HepG2 (cell line): ENCODE measurements at regions not wholly inside any gene's neighbourhood (a gene's known extent, or its start where the extent isn't known, plus 50 kb on each side); places are given as distances from the start of the nearest gene placed in this dataset.

Source experiments
- ATAC-seq: fragments of 200-7000 bp; cut with Tn5 transposase; 3 replicates; pipeline ENCODE4 v1.9.1; 2020; ENCODE audit warnings: mild to moderate bottlenecking, moderate library complexity
- BruUV-seq: library from RNA; stranded (reverse); fragments of 400-500 nt; replicated peaks from 2 replicates; lab custom pipeline; 2021; lab: Mats Ljungman, UMichigan
- CTCF ChIA-PET: fragments of 300-600 bp; formaldehyde crosslinking; extraction: SDS; loops from one replicate; lab custom pipeline; 2021; ENCODE audit warnings: low total read pairs, inconsistent platforms, low intra/inter-chr PET ratio; lab: Yijun Ruan, JAX
- POLR2A ChIA-PET: fragments of 350-600 bp; sonication (Branson Sonifier 250); formaldehyde crosslinking; loops from one replicate; lab custom pipeline; 2020; ENCODE audit warnings: antibody characterized with exemption, inconsistent platforms; lab: Yijun Ruan, JAX
- DNase-seq: peaks from one replicate; pipeline ENCODE4 v3.0.0-alpha.2; 2015; ENCODE audit warnings: low spot score
- FAIRE-seq: peaks from 3 replicates; lab custom pipeline; 2011; peaks lifted over from hg19 to GRCh38; lab: Jason Lieb, UNC
- H2AFZ ChIP-seq: one replicate; pipeline ENCODE4 v1.6.1; 2011; ENCODE audit warnings: low read length, inconsistent platforms
- H3K27ac ChIP-seq: fragments of 300-600 bp; 3 replicates; pipeline ENCODE4 v1.8.0; 2011; ENCODE audit warnings: mixed run types, mild to moderate bottlenecking, mixed read lengths, low read length, inconsistent platforms; ENCODE audit not compliant: insufficient read depth; ENCODE audit errors: extremely low read length
- H3K27me3 ChIP-seq, 2 experiments: fragments of 200-600 bp in 1 of 2; 2 replicates in 1 of 2; 3 replicates in 1 of 2; pipeline versions ENCODE4 v1.6.0 to v1.8.0; 2011; ENCODE audit warnings: low read length in 2 of 2, mild to moderate bottlenecking in 2 of 2, moderate library complexity in 2 of 2, inconsistent platforms in 1 of 2; ENCODE audit not compliant: insufficient read depth in 2 of 2, control insufficient read depth in 1 of 2
- H3K36me3 ChIP-seq, 2 experiments: fragments of 200-600 bp in 1 of 2; replicated peaks in 1 of 2; 2 replicates in 1 of 2; 3 replicates in 1 of 2; pipeline versions ENCODE4 v1.5.1 to v1.8.0; 2011; ENCODE audit warnings: low read length in 2 of 2, inconsistent platforms in 1 of 2; ENCODE audit not compliant: insufficient read depth in 2 of 2, control insufficient read depth in 1 of 2
- H3K4me1 ChIP-seq: 2 replicates; pipeline ENCODE4 v1.5.1; 2012; ENCODE audit warnings: low read length, inconsistent platforms; ENCODE audit not compliant: insufficient read depth
- H3K4me2 ChIP-seq: 2 replicates; pipeline ENCODE4 v1.6.0; 2011; ENCODE audit warnings: low read depth, low read length, inconsistent platforms
- H3K4me3 ChIP-seq, 3 experiments: fragments of 200-600 bp in 1 of 3; sonication (generic), shearing (Covaris generic) in 1 of 3; replicated peaks in 1 of 3; 2 replicates each; pipeline ENCODE4 v1.5.1; 2011 to 2016; ENCODE audit warnings: low read length in 3 of 3, inconsistent platforms in 2 of 3, low read depth in 2 of 3, mild to moderate bottlenecking in 2 of 3, control low read depth in 1 of 3, mixed read lengths in 1 of 3; ENCODE audit not compliant: insufficient read depth in 1 of 3
- H3K79me2 ChIP-seq: one replicate; pipeline ENCODE4 v1.6.1; 2011; ENCODE audit warnings: low read length, inconsistent platforms; ENCODE audit not compliant: insufficient read depth
- H3K9ac ChIP-seq: 2 replicates; pipeline ENCODE4 v1.6.0; 2011; ENCODE audit warnings: mild to moderate bottlenecking, low read depth, low read length, inconsistent platforms; ENCODE audit not compliant: insufficient read depth
- H3K9me3 ChIP-seq: 2 replicates; pipeline ENCODE4 v1.5.1; 2012; ENCODE audit warnings: mild to moderate bottlenecking, low read length
- H4K20me1 ChIP-seq: 2 replicates; pipeline ENCODE4 v1.6.0; 2011; ENCODE audit warnings: inconsistent platforms, mild to moderate bottlenecking, low read length, moderate library complexity; ENCODE audit not compliant: insufficient read depth
- E2F2 ChIP-seq: sonication (generic); formaldehyde crosslinking; IDR thresholded peaks from 2 replicates; pipeline ENCODE4 v1.4.0; 2020; ENCODE audit warnings: missing genetic modification reagents, borderline replicate concordance
- PRDM10 ChIP-seq: sonication (generic); formaldehyde crosslinking; IDR thresholded peaks from 2 replicates; pipeline ENCODE4 v1.4.0; 2020; ENCODE audit warnings: low read depth, missing genetic modification reagents
- ZNF350 ChIP-seq: sonication (generic); formaldehyde crosslinking; IDR thresholded peaks from 2 replicates; pipeline ENCODE4 v1.4.0; 2020; ENCODE audit warnings: mild to moderate bottlenecking, low read depth, missing genetic modification reagents, borderline replicate concordance
- ZNF512B ChIP-seq: sonication (generic); formaldehyde crosslinking; IDR thresholded peaks from 2 replicates; pipeline ENCODE4 v1.5.1; 2020; ENCODE audit warnings: missing genetic modification reagents, mild to moderate bottlenecking, borderline replicate concordance
- ZNF749 ChIP-seq: sonication (generic); formaldehyde crosslinking; IDR thresholded peaks from 2 replicates; pipeline ENCODE4 v1.8.0; 2022; ENCODE audit warnings: mild to moderate bottlenecking, missing genetic modification reagents, moderate library complexity, borderline replicate concordance
- WGBS: methylation state at CpG from one replicate; pipeline ENCODE4 v1.1.6; 2017; ENCODE audit warnings: low lambda C conversion rate; 5-methylcytosine and 5-hydroxymethylcytosine counted together
- in situ Hi-C: cut with HindIII; loops from 2 replicates; pipeline ENCODE4 v1.10.0; 2017; ENCODE audit warnings: low pct_unique_long_range_greater_than_20kb; ENCODE audit not compliant: extremely low pct_ligation_motif_present
- intact Hi-C: fragments of 100-400 bp; cut with micrococcal nuclease; formaldehyde crosslinking; loops from one replicate; pipeline ENCODE4 v1.10.0; 2022; ENCODE audit not compliant: unreplicated experiment
- TF ChIP-seq, protein P1 (sequence below): sonication (generic); formaldehyde crosslinking; IDR thresholded peaks from 2 replicates; pipeline ENCODE4 v1.4.0; 2020; ENCODE audit warnings: mild to moderate bottlenecking, missing genetic modification reagents

GRCh38 chr4:104756837-104757236, 262.1 kb upstream of the CXXC4 start:
- Histone ChIP-seq H3K4me1 (no peaks in the 10 kb centered on the region), H3K9me3 (no peaks in the 10 kb centered on the region), H3K4me3 (no peak overlapping the region), H3K79me2 (no peaks in the 10 kb centered on the region), H3K27me3 (no peaks in the 10 kb centered on the region), H3K27ac (no peak overlapping the region), H2AFZ (no peak overlapping the region), H4K20me1 (no peaks in the 10 kb centered on the region), H3K36me3 (no peaks in the 10 kb centered on the region), H3K9ac (no peak overlapping the region), H3K4me2 (no peak overlapping the region)
- BruUV-seq, result no TSS peak
- POLR2A ChIA-PET, result no interaction called here
- DNase-seq (no peak), ATAC-seq (no peak), FAIRE-seq (no peak)
- CTCF ChIA-PET, result no interaction called here
- intact Hi-C loops, result no loop called here
- TF ChIP-seq ZNF350 (CRISPR knock-in tag) (no peak), PRDM10 (CRISPR knock-in tag) (no peak), ZNF749 (CRISPR knock-in tag) (no peak), ZNF512B (CRISPR knock-in tag) (no peak), E2F2 (CRISPR knock-in tag) (no peak)
- TF ChIP-seq, protein P1, sequence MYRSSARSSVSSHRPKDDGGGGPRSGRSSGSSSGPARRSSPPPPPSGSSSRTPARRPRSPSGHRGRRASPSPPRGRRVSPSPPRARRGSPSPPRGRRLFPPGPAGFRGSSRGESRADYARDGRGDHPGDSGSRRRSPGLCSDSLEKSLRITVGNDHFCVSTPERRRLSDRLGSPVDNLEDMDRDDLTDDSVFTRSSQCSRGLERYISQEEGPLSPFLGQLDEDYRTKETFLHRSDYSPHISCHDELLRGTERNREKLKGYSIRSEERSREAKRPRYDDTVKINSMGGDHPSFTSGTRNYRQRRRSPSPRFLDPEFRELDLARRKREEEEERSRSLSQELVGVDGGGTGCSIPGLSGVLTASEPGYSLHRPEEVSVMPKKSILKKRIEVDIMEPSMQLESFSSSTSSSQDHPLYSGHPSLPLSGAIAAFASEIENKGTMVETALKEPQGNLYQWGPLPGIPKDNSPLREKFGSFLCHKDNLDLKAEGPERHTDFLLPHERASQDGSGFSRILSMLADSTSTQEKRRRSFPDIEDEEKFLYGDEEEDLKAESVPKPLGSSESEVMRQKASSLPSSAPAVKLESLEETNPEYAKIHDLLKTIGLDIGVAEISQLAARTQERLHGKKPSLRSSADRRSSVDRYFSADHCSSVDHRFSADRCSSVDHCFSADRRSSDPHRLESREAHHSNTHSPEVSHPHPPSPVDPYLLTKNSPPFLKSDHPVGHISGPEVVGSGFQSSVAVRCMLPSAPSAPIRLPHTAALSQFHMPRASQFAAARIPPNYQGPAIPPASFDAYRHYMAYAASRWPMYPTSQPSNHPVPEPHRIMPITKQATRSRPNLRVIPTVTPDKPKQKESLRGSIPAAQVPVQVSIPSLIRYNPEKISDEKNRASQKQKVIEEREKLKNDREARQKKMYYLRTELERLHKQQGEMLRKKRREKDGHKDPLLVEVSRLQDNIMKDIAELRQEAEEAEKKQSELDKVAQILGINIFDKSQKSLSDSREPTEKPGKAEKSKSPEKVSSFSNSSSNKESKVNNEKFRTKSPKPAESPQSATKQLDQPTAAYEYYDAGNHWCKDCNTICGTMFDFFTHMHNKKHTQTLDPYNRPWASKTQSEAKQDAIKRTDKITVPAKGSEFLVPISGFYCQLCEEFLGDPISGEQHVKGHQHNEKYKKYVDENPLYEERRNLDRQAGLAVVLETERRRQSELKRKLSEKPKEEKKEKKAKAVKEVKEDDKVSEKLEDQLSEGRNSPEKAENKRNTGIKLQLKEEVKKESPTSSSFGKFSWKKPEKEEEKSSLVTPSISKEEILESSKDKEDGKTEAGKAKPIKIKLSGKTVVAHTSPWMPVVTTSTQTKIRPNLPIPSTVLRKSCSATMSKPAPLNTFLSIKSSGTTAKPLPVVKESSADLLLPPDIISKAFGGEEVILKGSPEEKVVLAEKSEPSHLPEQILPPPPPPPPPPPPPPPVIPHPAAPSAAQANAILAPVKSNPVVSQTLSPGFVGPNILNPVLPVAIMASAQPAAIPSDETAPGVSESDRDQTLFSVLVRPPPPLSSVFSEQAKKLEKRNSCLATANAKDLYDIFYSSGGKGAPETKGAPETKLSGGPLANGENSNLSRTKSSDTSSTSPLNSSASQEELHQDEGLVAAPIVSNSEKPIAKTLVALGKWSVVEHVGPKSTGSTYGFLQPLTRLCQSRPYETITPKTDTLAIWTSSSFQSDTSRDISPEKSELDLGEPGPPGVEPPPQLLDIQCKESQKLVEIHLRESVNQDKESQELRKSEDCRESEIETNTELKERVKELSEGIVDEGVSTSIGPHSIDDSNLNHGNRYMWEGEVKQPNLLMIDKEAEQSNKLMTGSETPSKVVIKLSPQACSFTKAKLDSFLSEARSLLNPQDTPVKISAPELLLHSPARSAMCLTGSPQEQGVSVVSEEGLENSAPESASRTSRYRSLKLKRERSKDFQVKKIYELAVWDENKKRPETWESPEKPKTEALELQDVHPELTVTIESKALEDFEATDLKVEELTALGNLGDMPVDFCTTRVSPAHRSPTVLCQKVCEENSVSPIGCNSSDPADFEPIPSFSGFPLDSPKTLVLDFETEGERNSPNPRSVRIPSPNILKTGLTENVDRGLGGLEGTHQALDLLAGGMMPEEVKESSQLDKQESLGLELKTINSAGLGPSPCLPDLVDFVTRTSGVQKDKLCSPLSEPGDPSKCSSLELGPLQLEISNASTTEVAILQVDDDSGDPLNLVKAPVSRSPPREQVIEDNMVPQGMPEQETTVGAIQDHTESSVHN (CRISPR knock-in tag), result no peak
- WGBS, result 0% methylated on average over 1 of the region's 1 CpG
- in situ Hi-C loops, result no loop called here
